Epithelial cell of esophagus (primary cell): ENCODE measurements at regions not wholly inside any gene's neighbourhood (a gene's known extent, or its start where the extent isn't known, plus 50 kb on each side); places are given as distances from the start of the nearest gene placed in this dataset.

Experiments used
- DNase-seq: peaks from one replicate; pipeline ENCODE4 v3.0.0; 2010; ENCODE audit warnings: low read depth
- H3K4me3 ChIP-seq: 2 replicates; pipeline ENCODE4 v1.5.1; 2011; ENCODE audit warnings: mild to moderate bottlenecking, low read length, control low read depth
- CTCF ChIP-seq: IDR thresholded peaks from 2 replicates; pipeline ENCODE4 v1.5.1; 2011; ENCODE audit warnings: low read depth, mild to moderate bottlenecking, low read length, control low read depth, inconsistent platforms; ENCODE audit not compliant: insufficient read depth; ENCODE audit errors: missing control alignments

DNA sequence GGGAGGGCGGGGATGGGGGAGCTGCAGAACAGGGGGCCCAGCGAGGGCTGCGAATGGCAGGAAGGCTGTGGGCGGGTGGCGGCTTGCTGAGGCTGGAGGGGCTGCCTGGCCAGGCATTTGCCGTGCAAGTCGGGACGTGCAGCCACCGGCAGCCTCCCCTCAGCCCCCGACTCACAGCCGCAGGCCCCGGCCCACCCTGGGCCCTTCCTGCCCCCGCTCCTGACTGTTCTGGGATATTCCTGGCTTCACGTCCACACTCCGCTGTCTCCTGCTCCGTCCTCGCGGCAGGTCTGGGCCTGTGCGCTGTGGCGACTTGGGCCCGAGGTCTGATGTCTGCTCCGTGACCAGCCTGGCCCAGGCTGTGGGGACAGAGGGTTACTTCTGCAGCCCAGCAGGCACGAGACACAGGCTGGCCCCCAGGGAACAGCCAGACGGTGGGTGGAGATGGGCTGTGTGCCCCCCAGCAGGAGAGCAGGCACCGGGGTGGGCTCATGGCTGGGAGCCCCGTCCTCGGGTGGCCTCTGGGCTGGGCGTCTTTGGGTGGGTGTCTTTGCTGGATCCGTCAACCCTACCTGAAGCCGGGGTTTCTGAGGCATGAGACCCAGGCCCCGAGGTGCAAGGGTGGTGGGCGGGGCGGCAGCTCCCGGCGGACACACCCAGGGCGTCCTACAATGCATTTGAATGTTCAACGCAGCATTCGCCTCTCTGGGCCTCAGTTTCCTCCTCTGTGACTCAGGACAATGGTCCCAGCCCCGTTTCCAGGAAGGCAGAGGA lies 86.5 kb downstream of the FOXL3 start:
- no peak overlapping the region for H3K4me3 ChIP-seq
- no peak for TF ChIP-seq CTCF
- peak; percentile 70 for DNase-seq

GRCh38 chr7:377080-378040 lies 87.4 kb downstream of the FOXL3 start:
- no peak for TF ChIP-seq CTCF
- DNase-seq: no peak
- no peak overlapping the region for H3K4me3 ChIP-seq

DNA sequence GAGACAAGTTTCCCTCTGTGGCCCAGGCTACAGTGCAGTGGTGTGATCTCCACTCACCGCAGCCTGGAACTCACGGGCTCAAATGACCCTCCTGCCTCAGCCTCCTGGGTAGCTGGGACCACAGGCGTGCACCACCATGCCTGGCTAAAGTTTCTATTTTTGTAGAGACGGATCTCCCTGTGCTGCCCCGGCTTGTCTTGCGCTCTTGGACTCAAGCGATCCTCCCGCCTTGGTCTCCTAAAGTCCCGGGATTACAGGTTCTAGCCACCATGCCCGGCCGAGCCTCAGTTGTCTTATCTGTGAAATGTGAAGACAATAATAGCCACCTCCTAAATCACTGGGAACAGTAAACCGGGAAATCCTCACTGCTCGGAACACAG lies 88.1 kb downstream of the FOXL3 start:
- H3K4me3 ChIP-seq: no peak overlapping the region
- no peak for DNase-seq
- TF ChIP-seq CTCF: no peak

DNA sequence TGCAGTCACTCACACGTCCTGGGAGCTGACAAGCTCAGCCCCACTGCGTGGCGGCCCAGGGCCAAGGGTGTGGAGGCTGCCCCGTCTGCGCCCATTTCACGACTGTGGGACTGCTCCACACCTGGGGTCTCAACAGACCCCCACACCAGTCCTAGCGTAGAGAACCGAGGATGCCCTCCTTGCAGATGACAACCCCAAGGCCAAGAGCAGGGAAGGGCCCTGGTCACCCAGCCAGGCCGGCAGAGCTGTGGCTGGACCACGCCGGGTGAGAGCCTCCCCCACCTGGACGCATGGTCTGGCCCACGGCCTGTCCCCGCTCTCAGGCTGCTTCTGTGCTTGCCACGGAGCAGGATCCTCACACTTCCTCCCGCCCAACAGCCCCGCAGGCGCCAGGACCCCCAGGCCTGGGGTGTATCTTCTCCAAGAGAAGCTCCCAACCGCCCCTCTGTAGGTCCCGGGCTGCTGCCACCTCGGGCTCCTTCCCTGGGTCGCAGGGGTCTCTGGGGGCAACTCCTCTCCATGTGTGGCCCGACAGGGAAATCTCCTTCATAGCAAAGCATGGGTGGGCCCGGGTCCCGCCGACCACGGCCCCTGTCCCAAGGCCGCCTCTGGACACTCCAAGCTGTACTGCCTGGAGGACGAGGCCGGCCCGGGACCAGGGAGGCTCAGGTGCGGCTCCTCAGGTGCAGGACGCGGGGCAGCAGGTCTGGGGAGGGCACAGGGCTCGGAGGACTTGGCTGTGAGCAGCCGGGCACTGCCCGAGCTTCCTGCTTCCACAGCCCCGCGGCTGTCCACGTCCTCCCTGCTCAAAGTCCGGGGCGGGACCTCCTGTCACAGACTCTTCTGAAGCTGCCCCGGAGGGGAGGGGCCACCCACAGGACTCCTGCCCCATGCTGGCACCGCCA lies 88.8 kb downstream of the FOXL3 start:
- no peak overlapping the region for H3K4me3 ChIP-seq
- DNase-seq: no peak
- no peak for TF ChIP-seq CTCF

- no peak overlapping the region for H3K4me3 ChIP-seq
- no peak for TF ChIP-seq CTCF
- no peak for DNase-seq
Observed at GRCh38 chr7:379456-380138, 89.6 kb downstream of the FOXL3 start.

GRCh38 chr7:380139-380485 lies 90.1 kb downstream of the FOXL3 start:
- DNase-seq: no peak
- TF ChIP-seq CTCF: no peak
- no peak overlapping the region for H3K4me3 ChIP-seq
